ENCODE measurements at regions not wholly inside any gene's neighbourhood (a gene's known extent, or its start where the extent isn't known, plus 50 kb on each side); places are given as distances from the start of the nearest gene placed in this dataset.

DNA sequence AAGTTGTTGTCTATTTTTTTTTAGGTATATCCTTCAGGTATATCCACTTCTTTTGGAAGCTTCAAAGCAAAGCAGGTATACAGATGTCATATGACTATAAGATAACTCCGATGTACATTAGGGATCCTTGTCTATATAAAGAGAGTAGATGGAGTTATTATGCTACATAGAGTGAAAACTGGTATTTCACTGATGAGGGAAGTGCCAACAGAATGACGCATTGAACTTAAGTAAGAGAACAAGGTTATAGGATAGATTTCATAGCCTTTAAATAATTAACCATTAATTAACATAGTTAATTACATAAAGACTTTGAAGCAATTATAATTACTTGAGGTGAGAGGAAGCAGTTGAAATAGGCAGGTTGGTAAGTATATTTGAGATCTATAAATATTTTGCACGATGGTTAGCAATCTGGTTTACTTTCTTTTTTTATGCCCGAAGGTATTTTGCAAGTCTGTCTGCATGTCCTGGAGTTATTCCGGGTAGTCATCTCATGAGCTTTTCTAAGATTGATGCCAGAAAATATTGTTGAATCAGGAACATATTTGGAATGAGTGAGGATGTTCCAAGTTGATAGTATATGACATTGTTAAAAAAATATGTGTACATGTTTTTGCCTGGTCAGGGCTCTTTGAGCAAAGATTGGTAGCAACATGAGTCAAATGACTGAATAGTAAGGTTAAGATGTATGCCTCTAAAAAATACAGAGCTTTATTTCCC, 299.5 kb upstream of the KCNMB2 start:
- TF ChIP-seq POLR2A (IDR thresholded peaks at IDR 0.05; ENCODE audit: low read depth): no peak
- TF ChIP-seq POLR2AphosphoS5 (IDR thresholded peaks at IDR 0.05): no peak
- no peak for TF ChIP-seq EP300 (IDR thresholded peaks at IDR 0.05)
- TF ChIP-seq, protein P1, sequence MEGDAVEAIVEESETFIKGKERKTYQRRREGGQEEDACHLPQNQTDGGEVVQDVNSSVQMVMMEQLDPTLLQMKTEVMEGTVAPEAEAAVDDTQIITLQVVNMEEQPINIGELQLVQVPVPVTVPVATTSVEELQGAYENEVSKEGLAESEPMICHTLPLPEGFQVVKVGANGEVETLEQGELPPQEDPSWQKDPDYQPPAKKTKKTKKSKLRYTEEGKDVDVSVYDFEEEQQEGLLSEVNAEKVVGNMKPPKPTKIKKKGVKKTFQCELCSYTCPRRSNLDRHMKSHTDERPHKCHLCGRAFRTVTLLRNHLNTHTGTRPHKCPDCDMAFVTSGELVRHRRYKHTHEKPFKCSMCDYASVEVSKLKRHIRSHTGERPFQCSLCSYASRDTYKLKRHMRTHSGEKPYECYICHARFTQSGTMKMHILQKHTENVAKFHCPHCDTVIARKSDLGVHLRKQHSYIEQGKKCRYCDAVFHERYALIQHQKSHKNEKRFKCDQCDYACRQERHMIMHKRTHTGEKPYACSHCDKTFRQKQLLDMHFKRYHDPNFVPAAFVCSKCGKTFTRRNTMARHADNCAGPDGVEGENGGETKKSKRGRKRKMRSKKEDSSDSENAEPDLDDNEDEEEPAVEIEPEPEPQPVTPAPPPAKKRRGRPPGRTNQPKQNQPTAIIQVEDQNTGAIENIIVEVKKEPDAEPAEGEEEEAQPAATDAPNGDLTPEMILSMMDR (IDR thresholded peaks at IDR 0.05): no peak
